Upper lobe of left lung (tissue), 4 donors: ENCODE measurements at regions not wholly inside any gene's neighbourhood (a gene's known extent, or its start where the extent isn't known, plus 50 kb on each side); places are given as distances from the start of the nearest gene placed in this dataset.

Source experiments
- POLR2A ChIP-seq, 4 donors: fragments of 450-650 bp; IDR thresholded peaks; one replicate each; pipeline ENCODE4 v1.5.1; 2016 to 2017; ENCODE audit warnings: antibody characterized with exemption in 4 of 4, mild to moderate bottlenecking in 2 of 4
- TF ChIP-seq, protein P1 (sequence below), 6 experiments: fragments of 450-650 bp in 4 of 6; fragments of 200-600 bp in 2 of 6; sonication (generic) in 2 of 6; IDR thresholded peaks; one replicate each; pipeline ENCODE4 v1.5.1; 2016 to 2019; ENCODE audit warnings: antibody characterized with exemption in 6 of 6

DNA sequence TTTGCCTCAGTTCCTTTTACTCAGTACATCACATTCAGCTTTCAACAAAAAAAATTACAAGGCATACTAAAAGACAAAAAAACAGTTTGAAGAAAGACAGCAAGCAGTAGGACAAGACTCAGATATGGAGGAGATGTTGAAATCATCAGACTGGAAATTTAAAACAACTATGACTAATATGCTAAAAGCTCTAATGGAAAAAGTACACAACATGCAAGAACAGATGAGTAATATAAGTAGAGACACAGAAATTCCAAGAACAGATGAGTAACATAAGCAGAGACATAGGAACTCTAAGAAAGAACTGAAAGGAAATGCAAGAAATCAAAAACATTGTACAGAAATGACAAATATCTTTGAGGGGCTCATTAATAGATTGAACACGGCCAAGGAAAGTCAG, 402.6 kb downstream of the NEBL start:
- TF ChIP-seq, protein P1, sequence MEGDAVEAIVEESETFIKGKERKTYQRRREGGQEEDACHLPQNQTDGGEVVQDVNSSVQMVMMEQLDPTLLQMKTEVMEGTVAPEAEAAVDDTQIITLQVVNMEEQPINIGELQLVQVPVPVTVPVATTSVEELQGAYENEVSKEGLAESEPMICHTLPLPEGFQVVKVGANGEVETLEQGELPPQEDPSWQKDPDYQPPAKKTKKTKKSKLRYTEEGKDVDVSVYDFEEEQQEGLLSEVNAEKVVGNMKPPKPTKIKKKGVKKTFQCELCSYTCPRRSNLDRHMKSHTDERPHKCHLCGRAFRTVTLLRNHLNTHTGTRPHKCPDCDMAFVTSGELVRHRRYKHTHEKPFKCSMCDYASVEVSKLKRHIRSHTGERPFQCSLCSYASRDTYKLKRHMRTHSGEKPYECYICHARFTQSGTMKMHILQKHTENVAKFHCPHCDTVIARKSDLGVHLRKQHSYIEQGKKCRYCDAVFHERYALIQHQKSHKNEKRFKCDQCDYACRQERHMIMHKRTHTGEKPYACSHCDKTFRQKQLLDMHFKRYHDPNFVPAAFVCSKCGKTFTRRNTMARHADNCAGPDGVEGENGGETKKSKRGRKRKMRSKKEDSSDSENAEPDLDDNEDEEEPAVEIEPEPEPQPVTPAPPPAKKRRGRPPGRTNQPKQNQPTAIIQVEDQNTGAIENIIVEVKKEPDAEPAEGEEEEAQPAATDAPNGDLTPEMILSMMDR (IDR thresholded peaks at IDR 0.05) = no peak
- TF ChIP-seq POLR2A (IDR thresholded peaks at IDR 0.05) = no peak
